GM18951 (cell line): ENCODE measurements at regions not wholly inside any gene's neighbourhood (a gene's known extent, or its start where the extent isn't known, plus 50 kb on each side); places are given as distances from the start of the nearest gene placed in this dataset.

Experiments
- POLR2A ChIP-seq: IDR thresholded peaks from 4 replicates; pipeline ENCODE4 v1.6.1; 2011; ENCODE audit warnings: mild to moderate bottlenecking; ENCODE audit not compliant: insufficient read length, insufficient read depth; ENCODE audit errors: extremely low read depth
- in situ Hi-C: fragments of 300-500 bp; cut with MboI; formaldehyde crosslinking; loops from one replicate; pipeline ENCODE4 v1.12.0; 2022; ENCODE audit warnings: low sequenced_read_pairs, mixed read lengths, inconsistent platforms; ENCODE audit not compliant: unreplicated experiment

- in situ Hi-C loops: loop anchor here (25.0 kb wide), 1 partner anchor 244 kb away; no protein-coding TSS in a partner anchor
- no peak for TF ChIP-seq POLR2A
Measured at GRCh38 chr6:134642819-134643218, 307.1 kb downstream of the ALDH8A1 start.

- no peak for TF ChIP-seq POLR2A
- in situ Hi-C loops: loop anchor here (25.0 kb wide), 1 partner anchor 245 kb away; no protein-coding TSS in a partner anchor
Measured at GRCh38 chr6:134642279-134642678, 307.6 kb downstream of the ALDH8A1 start.

- in situ Hi-C loops: loop anchor here (25.0 kb wide), 1 partner anchor 246 kb away; no protein-coding TSS in a partner anchor
- TF ChIP-seq POLR2A: no peak
Measured at GRCh38 chr6:134640975-134641429, 308.9 kb downstream of the ALDH8A1 start.

GRCh38 chr6:134640229-134640628 is 309.7 kb downstream of the ALDH8A1 start:
- in situ Hi-C loops: loop anchor here (25.0 kb wide), 1 partner anchor 247 kb away; no protein-coding TSS in a partner anchor
- no peak for TF ChIP-seq POLR2A

- in situ Hi-C loops: loop anchor here (25.0 kb wide), 1 partner anchor 249 kb away; no protein-coding TSS in a partner anchor
- no peak for TF ChIP-seq POLR2A
Measured at GRCh38 chr6:134637847-134638437, 312.0 kb downstream of the ALDH8A1 start.

- TF ChIP-seq POLR2A: no peak
- in situ Hi-C loops: loop anchor here (25.0 kb wide), 1 partner anchor 250 kb away; no protein-coding TSS in a partner anchor
Measured at GRCh38 chr6:134637282-134637681, 312.6 kb downstream of the ALDH8A1 start.

- in situ Hi-C loops: loop anchor here (25.0 kb wide), 1 partner anchor 251 kb away; no protein-coding TSS in a partner anchor
- TF ChIP-seq POLR2A: no peak
Measured at GRCh38 chr6:134636186-134636799, 313.6 kb downstream of the ALDH8A1 start.

- in situ Hi-C loops: loop anchor here (25.0 kb wide), 1 partner anchor 252 kb away; no protein-coding TSS in a partner anchor
- TF ChIP-seq POLR2A: no peak
Measured at GRCh38 chr6:134634966-134635365, 314.9 kb downstream of the ALDH8A1 start.

GRCh38 chr6:134634466-134634865 is 315.4 kb downstream of the ALDH8A1 start:
- TF ChIP-seq POLR2A: no peak
- in situ Hi-C loops: loop anchor here (25.0 kb wide), 1 partner anchor 253 kb away; no protein-coding TSS in a partner anchor

- in situ Hi-C loops: loop anchor here (25.0 kb wide), 1 partner anchor 254 kb away; no protein-coding TSS in a partner anchor
Measured at GRCh38 chr6:134632982-134633940, 315.3 kb upstream of the SGK1 start.

- in situ Hi-C loops: loop anchor here (25.0 kb wide), 1 partner anchor 255 kb away; no protein-coding TSS in a partner anchor
Measured at GRCh38 chr6:134632024-134632423, 314.1 kb upstream of the SGK1 start.

GRCh38 chr6:134631398-134631924 is 313.5 kb upstream of the SGK1 start:
- in situ Hi-C loops: loop anchor here (25.0 kb wide), 1 partner anchor 256 kb away; no protein-coding TSS in a partner anchor
- no peak for TF ChIP-seq POLR2A

More at GRCh38 chr6:134632024-134632423, 314.1 kb upstream of the SGK1 start:
- TF ChIP-seq POLR2A: no peak
